IPS-15b (cell line): ENCODE measurements at regions not wholly inside any gene's neighbourhood (a gene's known extent, or its start where the extent isn't known, plus 50 kb on each side); places are given as distances from the start of the nearest gene placed in this dataset.
"Not testable (repeated sequence)": the region's sequence is repeated elsewhere in the genome, so short reads cannot be mapped to it uniquely, and the experiment has no call there.

Experiments used
- H3K27me3 ChIP-seq: one replicate; pipeline ENCODE4 v1.6.1; 2013; ENCODE audit warnings: low read length; ENCODE audit not compliant: control insufficient read depth, insufficient read depth
- H3K36me3 ChIP-seq: one replicate; pipeline ENCODE4 v1.6.1; 2013; ENCODE audit warnings: low read length; ENCODE audit not compliant: control insufficient read depth, insufficient read depth
- H3K4me1 ChIP-seq: one replicate; pipeline ENCODE4 v1.6.1; 2013; ENCODE audit warnings: mild to moderate bottlenecking, low read length; ENCODE audit not compliant: control insufficient read depth, insufficient read depth
- H3K4me3 ChIP-seq: one replicate; pipeline ENCODE4 v1.5.1; 2013; ENCODE audit warnings: low read depth, low read length
- H3K9ac ChIP-seq: one replicate; pipeline ENCODE4 v1.6.1; 2013; ENCODE audit warnings: low read depth, mild to moderate bottlenecking, low read length
- H3K9me3 ChIP-seq: one replicate; pipeline ENCODE4 v1.6.1; 2013; ENCODE audit warnings: mild to moderate bottlenecking, low read length; ENCODE audit not compliant: control insufficient read depth, insufficient read depth

DNA sequence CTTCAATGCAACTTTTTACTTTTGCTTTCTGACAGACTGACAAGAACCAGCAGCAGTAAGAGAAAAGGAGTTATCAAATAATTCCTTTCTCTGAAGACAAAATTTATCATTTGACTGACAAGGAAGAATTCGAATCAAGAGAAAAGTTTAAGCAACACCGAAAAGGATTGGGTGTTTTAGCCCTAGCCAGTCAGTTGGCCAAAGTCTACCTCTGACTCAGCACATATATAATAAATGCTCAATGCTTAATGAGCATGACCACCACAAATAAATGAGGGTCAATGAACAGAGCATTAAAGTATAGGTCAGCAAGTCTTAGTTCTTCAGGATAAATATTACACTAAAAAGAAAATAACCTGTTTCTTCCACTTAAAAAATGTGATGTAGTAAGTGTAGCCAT is 1603.5 kb upstream of the C9orf72 start:
- Histone ChIP-seq H3K9me3 (no peaks in the 10 kb centered on the region), H3K36me3 (no peaks in the 10 kb centered on the region), H3K4me3 (no peak overlapping the region), H3K9ac (no peak overlapping the region), H3K27me3 (no peaks in the 10 kb centered on the region), H3K4me1 (no peaks in the 10 kb centered on the region)

DNA sequence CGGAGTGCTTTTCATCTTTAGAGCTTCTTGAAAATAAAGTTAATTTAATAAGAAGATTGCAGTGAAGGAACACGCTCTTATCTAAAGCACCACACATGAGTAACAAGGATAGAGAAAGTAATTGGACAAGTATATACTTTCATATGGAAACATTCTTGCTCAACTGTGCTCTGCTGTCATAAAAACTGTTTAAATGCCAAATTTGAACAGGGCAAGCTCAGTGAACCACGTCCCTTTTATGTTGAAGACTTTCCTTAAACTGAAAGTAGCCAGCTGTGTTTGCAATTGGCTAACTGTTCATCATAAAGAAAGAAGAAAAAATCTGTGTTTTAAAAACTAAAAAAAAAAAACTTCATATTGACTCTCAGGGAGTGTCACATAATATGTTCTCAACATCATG is 1610.7 kb upstream of the C9orf72 start:
- Histone ChIP-seq H3K9me3 (no peaks in the 10 kb centered on the region), H3K4me1 (peaks cover 2% of the 10 kb centered on the region), H3K36me3 (no peaks in the 10 kb centered on the region), H3K27me3 (no peaks in the 10 kb centered on the region), H3K9ac (no peak overlapping the region), H3K4me3 (no peak overlapping the region)

DNA sequence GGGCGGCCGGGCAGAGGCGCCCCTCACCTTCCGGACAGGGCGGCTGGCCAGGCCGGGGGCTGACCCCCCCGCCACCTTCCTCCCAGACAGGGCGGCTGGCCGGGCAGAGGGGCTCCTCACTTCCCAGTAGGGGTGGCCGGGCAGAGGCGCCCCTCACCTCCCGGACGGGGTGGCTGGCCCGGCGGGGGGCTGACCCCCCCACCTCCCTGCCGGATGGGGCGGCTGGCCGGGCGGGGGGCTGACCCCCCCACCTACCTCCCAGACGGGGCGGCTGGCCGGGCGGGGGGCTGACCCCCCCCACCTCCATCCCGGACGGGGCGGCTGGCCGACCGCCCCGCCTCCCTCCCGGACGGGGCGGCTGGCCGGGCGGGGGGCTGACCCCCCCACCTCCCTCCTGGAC is 1615.5 kb upstream of the C9orf72 start:
- not testable (repeated sequence) for H3K4me3 ChIP-seq, H3K4me1 ChIP-seq, H3K27me3 ChIP-seq, H3K9me3 ChIP-seq, H3K9ac ChIP-seq, H3K36me3 ChIP-seq

DNA sequence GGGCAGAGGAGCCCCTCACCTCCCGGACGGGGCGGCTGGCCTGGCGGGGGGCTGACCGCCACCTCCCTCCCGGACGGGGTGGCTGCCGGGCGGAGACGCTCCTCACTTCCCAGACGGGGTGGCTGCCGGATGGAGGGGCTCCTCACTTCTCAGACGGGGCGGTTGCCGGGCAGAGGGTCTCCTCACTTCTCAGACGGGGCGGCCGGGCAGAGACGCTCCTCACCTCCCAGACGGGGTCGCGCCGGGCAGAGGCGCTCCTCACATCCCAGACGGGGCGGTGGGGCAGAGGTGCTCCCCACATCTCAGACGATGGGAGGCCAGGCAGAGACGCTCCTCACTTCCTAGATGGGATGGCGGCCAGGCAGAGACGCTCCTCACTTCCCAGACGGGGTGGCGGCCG is 1615.9 kb upstream of the C9orf72 start:
- not testable (repeated sequence) for H3K9ac ChIP-seq, H3K36me3 ChIP-seq, H3K9me3 ChIP-seq, H3K27me3 ChIP-seq, H3K4me3 ChIP-seq, H3K4me1 ChIP-seq

DNA sequence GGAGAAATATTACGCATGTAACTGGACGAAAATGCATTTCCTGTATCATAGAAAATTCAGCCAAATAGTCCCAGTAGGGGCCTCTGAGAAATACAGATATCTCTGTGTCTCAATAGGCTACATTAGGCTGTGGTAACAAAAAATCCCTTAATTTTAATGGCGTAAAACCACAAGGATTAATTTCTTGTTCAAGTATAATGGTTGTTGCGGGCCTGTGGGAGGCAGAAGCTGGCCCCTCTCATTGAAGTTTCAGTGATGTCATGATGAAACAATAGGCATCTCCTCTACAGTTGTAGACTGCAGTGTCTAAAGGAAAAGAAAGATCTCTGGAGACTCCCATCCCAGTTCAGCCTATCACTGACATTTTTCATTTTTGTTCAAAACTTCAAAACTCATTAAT is 1625.6 kb upstream of the C9orf72 start:
- no peaks in the 10 kb centered on the region for H3K36me3 ChIP-seq
- H3K9me3 ChIP-seq: no peaks in the 10 kb centered on the region
- H3K4me1 ChIP-seq: no peaks in the 10 kb centered on the region
- H3K9ac ChIP-seq: no peak overlapping the region
- no peak overlapping the region for H3K4me3 ChIP-seq
- H3K27me3 ChIP-seq: no peaks in the 10 kb centered on the region

DNA sequence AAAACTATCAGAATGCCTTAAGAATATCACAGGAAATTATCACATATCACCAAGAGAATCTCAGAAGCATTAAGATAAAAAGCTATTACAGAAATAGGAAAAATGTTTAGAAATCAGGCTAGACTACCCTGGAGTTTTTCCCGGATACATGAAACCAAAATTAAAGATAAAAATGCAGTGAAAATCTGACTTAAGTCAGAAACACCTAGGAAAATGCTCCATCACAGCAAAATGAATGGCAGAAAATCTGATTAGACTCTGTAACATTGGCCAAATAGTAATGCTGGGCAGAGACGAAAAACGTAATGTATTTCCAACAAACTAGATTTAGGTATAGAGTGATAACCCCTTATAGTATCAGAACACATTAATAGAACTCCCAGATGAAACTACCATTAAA is 1626.7 kb upstream of the C9orf72 start:
- Histone ChIP-seq H3K27me3 (no peaks in the 10 kb centered on the region), H3K9ac (no peak overlapping the region), H3K9me3 (no peaks in the 10 kb centered on the region), H3K4me1 (no peaks in the 10 kb centered on the region), H3K36me3 (no peaks in the 10 kb centered on the region), H3K4me3 (no peak overlapping the region)

DNA sequence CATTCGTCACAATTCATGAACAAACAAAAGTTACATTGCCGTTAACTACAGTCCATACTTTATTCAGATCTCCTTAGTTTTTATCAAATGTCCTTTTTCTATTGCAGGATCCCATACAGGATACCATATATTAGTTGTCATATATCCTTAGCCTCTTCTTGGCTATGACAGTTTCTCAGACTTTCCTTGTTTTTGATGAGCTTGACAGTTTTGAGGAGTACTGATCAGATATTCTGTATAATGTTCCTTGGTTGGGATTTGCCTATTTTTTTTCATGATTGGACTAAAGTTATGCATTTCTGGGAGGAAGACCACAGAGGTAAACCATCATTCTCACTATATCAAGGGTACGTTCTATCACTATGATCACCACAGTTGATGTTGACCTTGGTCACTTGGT is 1627.4 kb upstream of the C9orf72 start:
- Histone ChIP-seq H3K4me1 (no peaks in the 10 kb centered on the region), H3K36me3 (no peaks in the 10 kb centered on the region), H3K4me3 (no peak overlapping the region), H3K9ac (no peak overlapping the region), H3K9me3 (no peaks in the 10 kb centered on the region), H3K27me3 (no peaks in the 10 kb centered on the region)

DNA sequence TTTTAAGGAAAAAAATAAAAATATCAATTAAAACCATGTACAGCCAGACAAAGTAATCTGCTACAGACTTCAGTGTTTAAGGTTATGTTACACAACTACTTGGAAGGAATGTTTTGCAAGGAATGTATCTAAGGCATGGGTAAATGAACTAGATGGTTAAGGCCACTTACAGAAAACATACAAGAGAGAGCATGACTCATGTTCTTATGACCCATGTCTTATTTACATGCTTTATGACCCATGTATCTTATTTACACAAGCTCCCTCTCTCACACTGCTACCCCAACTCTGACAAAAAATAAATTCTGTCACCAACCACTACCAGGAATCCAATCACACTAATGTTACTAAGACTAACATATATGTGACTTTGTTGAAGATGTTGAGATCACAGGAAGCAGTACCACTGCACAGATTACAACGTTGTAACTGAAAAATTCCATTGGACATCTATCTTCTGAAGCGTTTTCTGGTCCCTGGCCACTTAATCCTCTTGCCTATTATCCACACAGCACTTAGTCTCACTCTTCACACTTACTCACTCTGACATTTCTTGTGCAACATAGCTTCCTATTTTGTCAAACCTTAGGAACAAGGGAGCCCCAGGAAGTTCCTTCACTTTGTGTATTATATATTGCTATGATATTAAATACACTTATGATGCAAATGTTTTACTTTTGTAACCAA is 1630.1 kb upstream of the C9orf72 start:
- H3K9ac ChIP-seq: no peak overlapping the region
- no peaks in the 10 kb centered on the region for H3K4me1 ChIP-seq
- H3K27me3 ChIP-seq: no peaks in the 10 kb centered on the region
- H3K4me3 ChIP-seq: no peak overlapping the region
- H3K36me3 ChIP-seq: no peaks in the 10 kb centered on the region
- no peaks in the 10 kb centered on the region for H3K9me3 ChIP-seq

DNA sequence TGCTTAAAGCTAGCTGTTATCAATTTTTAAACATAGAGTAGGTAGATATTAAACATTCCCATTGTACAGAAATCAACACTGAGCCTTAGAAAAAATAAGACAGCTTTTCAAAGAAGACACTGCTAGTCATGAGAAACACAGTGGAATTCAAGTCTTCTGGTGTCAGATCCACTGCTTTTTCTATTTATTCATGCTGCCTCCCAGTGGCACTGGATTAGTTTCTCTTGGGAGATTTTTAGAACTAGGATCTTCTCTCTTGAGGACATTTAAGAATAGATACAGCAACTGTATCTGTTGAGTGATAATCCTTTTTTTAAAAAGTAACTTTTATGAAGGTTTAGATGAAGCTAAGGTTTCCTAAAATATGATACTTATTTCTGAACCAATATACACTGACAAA is 1635.4 kb upstream of the C9orf72 start:
- Histone ChIP-seq H3K9ac (no peak overlapping the region), H3K27me3 (peaks cover 16% of the 10 kb centered on the region), H3K4me3 (no peak overlapping the region), H3K9me3 (no peaks in the 10 kb centered on the region), H3K36me3 (no peaks in the 10 kb centered on the region), H3K4me1 (peaks cover 5% of the 10 kb centered on the region)

DNA sequence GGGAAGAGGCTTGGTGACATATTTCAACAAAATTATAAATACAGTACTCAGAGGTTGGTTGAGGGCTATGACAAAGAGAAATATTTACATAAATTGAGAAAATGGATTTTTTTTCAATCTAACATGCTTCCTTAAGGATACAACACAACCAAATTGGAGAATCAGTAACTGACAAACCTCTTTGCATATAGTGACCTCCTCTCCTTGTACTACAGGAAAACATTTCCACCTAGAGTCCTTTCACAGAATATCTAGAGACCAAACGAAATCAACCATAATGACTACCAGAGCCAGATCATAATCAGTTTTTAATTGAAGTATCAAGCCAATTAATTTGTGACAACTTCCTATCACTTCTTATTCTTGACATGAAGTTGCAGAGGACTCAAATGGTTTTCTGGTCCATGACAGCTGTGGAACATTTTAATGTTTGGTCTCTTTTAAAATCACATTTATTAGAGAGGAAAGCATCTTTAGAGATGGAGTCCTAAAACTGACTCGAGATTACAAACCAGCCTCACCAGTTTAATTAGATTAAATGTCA is 1636.5 kb upstream of the C9orf72 start:
- no peak overlapping the region for H3K4me3 ChIP-seq
- H3K27me3 ChIP-seq: peaks cover 17% of the 10 kb centered on the region
- H3K36me3 ChIP-seq: no peaks in the 10 kb centered on the region
- no peaks in the 10 kb centered on the region for H3K9me3 ChIP-seq
- no peak overlapping the region for H3K9ac ChIP-seq
- peaks cover 5% of the 10 kb centered on the region for H3K4me1 ChIP-seq

DNA sequence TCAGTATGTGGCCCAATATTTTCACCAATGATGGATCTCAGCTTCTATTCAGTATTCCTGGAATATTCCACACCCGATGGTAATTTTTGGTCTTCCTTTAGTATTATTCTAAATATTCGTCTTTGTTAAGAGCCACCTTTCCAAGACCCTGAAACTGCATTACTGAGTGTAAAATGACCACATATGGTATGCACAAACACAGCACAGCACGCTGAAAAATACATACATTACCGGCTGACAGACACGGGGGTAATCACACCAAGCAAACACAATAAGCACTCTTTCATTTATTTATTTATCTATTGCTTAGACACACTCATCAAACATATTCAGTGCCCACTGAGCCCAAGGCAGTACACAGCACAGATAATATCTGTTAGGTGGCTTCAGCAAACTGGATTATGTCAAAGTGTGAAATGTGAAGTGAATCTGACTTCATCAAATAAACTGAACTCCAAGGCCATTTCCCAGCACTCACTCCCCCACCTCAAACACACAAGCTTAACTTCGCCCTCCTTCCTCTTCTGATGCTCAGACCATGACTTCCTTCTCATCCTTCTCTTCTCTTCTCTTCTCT is 1637.8 kb upstream of the C9orf72 start:
- peaks cover 30% of the 10 kb centered on the region for H3K27me3 ChIP-seq
- H3K4me3 ChIP-seq: peak overlapping the region; percentile 88
- H3K4me1 ChIP-seq: peaks cover 5% of the 10 kb centered on the region
- no peaks in the 10 kb centered on the region for H3K9me3 ChIP-seq
- no peaks in the 10 kb centered on the region for H3K36me3 ChIP-seq
- no peak overlapping the region for H3K9ac ChIP-seq

DNA sequence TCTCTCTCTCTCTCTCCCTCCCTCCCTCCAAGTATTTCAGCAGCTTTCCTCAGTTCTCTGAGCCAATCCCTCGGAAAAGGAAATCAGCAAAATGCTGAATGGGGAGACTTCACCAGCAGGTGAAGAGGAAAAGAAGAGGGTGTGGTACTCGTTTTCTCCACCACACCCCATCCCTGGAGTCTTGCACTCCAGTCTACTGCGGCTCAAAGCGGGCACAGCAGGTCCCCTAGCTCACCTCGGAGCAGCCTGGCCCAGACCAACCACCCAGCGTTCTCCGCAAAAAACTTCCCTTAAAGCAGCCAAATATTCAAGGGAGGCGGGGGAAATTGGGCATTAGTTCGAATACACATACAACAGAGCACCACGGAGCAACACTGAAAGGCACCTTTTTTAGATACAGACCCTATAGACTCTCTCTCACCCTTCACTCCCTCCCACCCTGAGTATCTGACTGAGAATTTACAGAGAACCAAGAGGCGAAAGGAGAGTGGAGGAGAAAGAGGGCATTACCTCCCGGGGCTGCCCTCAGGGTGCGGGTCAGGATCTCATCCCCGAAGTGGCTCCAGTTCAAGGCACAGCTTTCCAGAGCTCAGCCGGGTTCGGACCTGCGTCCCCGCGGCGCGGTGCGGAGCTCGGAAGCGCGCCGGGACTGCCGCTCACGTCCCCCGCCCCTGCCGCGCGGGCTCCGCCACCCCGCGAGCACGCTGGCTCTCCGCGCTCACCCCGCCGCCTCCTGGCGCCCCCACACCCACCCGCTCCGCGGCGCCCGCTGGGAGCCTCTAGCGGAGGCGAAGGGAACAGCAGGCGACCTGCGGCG is 1638.5 kb upstream of the C9orf72 start:
- Histone ChIP-seq H3K4me1 (peaks cover 5% of the 10 kb centered on the region), H3K27me3 (peaks cover 37% of the 10 kb centered on the region), H3K4me3 (peak overlapping the region; percentile 88), H3K9me3 (no peaks in the 10 kb centered on the region), H3K9ac (peak overlapping the region; percentile 70), H3K36me3 (no peaks in the 10 kb centered on the region)
